GM19455 (cell line): ENCODE measurements at regions not wholly inside any gene's neighbourhood (a gene's known extent, or its start where the extent isn't known, plus 50 kb on each side); places are given as distances from the start of the nearest gene placed in this dataset.

ENCODE experiments used
- ATAC-seq: cut with Tn5 transposase; IDR thresholded peaks from one replicate; pipeline ENCODE4 v1.9.1; 2021; ENCODE audit not compliant: unreplicated experiment

DNA sequence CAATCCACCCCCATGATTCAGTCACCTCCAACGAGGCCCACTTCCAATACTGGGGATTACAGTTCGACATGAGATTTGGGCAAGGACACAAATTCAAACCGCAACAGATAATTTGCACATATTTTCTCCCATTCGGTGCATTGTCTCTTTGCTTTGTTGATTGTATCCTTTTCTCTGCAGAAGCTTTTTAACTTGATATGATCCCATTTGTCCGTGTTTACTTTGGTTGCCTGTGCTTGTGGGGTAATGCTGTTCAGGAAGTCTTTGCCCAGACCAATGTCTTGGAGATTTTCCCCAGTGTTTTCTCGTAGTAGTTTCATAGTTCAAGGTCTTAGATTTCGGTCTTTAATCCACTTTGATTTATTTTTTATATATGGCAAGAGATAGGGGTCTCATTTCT, 330.8 kb upstream of the SPRY2 start:
- ATAC-seq: no peak

GRCh38 chr13:80669112-80669511, 328.2 kb upstream of the SPRY2 start:
- ATAC-seq: no peak

DNA sequence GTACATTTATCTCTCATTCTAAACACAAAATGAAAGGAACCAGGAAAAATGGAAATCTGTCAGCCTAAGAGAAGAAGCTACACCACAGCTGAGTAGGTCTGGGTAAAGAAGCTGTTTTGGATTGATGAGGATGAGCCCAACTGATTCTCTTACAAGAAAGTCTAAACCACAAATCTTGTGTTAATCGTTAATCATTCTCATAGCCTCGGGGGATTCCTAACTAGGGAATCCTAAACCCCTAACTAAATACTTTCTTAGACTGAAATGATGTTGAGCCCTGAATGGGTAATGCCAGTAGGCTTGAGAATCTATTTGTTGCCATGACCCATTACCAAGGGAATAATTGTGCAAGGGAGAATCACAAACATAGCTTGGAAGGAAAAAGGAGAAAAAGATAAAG, 327.5 kb upstream of the SPRY2 start:
- no peak for ATAC-seq

DNA sequence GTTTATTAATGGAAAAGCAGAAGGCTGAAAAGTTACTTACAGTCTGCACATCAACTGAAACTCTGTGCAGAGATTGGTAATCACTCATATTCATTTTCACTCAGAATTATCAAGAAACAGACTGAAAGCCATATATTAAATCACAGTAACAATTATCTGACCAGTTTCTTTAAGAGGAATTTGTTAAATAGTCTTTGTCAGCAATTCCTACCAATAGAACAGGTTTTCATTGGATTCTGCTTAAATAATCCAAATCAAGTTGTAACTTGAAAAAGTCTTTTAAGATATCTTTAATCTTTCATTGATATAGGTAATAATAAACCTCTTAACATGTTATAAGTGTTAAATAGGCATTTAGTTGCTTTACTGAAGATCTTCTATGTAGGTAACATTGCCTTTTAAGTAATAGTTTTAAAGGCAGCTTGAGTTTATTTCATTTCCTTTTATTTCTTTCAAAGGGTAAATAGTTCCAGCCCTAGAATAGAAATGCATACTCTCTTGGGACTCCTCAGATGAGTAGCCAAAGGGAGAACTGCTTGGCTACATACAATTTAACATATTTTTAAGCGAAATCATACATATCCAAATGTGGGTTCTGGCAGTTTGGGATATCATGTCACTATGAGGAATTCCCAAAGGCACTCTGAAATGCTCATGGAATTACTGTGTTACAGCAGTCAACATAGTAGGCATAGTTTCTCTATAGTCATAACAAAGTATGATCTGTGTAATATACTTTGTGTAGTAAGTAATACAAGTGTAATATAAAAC, 326.0 kb upstream of the SPRY2 start:
- ATAC-seq: no peak

- no peak for ATAC-seq
These were observed 324.9 kb upstream of the SPRY2 start for GRCh38 chr13:80665792-80666333.

- ATAC-seq: no peak
These were observed 324.0 kb upstream of the SPRY2 start for GRCh38 chr13:80664950-80665349.

DNA sequence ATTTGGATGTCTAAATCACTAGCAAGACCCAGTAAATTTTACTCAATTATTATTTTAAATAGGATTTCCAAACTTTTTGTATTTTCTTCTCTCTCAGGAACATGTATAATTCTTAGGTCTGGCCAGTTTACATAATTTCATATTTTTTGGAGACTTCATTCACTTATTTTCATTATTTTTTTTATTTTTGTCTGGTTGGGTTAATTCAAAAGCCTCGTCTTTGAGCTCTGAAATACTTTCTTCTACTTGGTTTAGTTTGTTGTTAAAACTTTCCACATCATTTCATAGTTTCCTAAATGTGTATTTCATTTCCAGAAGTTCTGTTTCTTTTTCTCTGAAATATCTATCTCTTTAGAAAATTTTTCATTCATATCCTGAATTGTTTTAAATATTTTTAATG, 322.9 kb upstream of the SPRY2 start:
- ATAC-seq: no peak

- no peak for ATAC-seq
These were observed 317.8 kb upstream of the SPRY2 start for GRCh38 chr13:80658705-80659104.

DNA sequence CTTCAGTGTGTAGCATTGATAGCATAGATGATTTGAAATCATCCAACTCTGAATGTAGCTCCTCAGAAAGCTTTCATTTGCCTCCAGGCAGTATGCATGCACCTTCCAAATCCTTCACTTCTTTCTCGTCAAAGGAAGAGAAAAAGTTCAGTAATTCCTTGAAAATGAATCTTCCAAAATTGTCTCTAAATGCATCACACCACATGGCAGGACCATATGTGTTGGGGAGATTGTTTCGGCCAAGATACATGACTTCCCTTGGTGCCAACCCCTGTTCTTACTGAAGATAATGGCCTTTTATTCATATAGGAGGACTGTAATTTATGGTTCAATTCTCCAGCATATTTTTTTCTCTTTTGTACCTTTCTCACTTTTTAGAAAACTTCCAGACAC, 315.6 kb upstream of the SPRY2 start:
- no peak for ATAC-seq

DNA sequence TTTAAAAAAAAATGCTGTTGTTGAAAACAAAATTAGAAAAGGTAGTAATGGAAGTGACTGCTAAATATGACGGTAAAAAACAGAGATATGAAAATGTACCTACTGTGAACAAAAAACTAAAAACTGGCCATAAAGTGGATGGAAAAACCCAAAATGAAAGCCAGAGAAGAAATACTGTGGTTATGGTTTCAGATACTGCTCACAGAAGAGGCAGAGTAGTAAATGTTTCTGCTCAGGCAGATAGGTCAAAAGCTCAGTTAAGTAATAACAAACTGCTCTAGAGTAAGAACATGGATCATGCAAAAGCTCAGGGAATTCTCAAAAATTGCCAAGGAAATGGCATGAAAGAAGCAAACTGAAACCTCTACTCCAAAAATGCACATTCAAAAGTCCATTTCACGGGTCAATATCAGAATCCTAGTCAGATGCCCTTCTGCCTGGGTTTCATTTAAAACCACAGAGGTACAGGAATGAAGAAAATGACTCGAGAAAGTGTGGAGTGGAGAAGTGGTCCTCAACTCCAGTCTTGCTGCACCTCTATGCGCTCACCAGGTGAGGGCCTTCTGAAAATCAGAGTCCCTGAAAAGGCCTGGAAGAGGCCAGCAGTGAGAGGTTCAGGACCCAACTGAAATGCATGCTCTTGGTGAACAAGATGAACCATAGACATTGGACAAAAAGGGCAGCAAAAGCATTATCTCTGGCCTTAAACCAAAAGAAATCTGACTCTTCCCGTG, 315.0 kb upstream of the SPRY2 start:
- no peak for ATAC-seq

DNA sequence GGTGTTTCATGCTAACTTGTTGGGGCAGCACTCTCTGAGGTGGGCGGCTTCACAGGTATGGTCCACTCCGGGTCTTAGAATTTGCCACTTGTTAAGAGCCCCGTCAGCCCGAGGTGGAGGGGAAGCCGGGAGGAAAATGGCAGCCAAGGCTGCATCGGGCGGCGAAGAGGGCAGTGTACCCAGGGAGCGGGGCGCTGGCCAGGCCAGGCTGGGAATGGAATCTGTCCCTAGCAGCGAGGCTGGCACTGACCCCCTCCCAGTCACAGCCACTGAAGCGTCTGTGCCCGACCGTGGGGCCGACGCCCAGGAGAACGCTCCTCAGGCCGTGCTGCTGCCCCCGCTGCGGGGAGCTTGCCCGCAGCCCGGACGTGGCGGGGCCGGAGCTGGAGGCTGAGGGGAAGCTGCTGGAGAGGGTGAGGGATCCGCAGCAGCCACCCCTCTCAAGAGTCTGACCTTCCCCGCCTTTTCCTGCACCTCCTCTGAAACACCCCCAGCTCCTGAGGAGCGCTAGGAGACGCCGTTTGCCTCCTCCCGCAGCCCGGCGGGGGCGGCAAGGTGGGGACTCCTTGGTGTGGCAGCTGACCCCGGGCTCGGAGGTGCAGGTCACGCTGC, 313.8 kb upstream of the SPRY2 start:
- no peak for ATAC-seq

DNA sequence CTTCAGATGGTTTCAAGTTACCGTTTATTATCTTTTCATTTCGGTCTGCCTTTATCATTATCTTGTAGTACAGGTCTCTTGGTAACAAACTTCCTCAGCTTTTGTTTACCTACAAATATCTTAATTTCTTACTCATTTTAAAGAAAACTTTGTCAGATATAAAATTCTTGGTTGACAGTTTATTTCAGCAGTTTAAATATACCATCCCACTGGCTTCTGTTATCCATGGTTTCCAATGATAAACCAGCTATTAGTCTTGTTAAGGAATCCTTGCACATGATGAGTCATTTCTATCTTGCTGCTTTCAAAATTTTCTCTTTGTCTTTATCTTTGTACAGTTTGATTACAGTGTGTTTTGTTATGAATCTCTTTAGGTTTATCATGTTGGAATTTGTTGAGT, 308.3 kb upstream of the SPRY2 start:
- ATAC-seq: no peak

GRCh38 chr13:80642641-80643040, 301.7 kb upstream of the SPRY2 start:
- ATAC-seq: no peak

DNA sequence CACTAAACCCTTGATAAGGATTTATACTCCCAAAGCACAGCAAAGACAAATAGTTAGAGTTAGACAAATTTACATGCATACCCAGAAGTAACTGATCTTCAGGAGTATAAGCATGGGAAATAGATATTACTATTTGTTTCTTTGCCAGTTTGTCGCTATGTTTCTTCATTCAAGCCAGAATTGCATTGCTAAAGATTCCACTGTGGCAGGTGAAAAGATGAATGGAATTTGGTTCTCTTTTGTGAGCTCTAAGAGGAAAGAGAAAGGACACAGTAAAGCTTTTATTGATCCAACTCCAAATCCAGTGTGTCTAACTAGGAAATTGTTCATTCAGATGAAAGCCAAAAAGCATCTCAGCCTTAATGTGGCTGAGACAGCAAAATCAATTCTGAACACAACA, 292.3 kb upstream of the SPRY2 start:
- ATAC-seq: no peak

- no peak for ATAC-seq
These were observed 289.8 kb upstream of the SPRY2 start for GRCh38 chr13:80630685-80631121.

DNA sequence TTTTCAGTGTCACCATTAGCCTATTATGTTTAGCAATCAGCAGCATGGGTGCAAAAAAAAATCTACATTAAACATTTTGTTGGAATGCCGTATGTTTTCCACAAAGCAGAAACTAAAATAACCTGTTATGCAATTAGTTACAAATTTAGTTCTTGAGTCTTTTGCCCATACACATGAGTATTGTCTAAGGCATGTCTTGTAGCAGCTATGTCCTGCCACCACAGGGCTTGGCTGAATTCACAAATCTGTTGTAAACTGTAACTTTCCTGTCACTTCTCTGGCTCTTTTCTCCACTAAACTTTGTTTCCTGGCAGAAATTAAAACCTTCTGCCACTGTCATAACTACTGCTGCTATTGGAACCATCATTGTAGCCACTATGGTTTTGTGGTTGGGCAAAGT, 277.9 kb upstream of the SPRY2 start:
- no peak for ATAC-seq

GRCh38 chr13:80612804-80613203, 271.9 kb upstream of the SPRY2 start:
- no peak for ATAC-seq

DNA sequence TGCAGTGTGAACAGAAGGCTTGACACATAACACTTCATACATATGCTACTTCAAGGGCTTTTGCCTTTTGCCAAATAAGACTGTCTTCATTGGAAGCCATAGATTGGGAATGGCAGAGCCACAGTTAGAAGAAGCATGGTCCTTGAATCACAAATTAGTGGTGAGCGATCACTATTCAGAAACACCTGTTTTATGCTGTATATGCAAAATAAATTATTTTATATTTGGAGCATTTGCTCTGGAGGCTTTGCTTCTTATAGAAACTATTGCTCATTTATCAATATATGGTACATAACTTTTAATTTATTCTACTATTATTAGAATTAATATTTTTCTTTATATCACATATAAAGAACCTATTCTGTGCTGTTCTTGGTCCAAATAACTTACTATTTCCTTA, 270.4 kb upstream of the SPRY2 start:
- ATAC-seq: no peak

DNA sequence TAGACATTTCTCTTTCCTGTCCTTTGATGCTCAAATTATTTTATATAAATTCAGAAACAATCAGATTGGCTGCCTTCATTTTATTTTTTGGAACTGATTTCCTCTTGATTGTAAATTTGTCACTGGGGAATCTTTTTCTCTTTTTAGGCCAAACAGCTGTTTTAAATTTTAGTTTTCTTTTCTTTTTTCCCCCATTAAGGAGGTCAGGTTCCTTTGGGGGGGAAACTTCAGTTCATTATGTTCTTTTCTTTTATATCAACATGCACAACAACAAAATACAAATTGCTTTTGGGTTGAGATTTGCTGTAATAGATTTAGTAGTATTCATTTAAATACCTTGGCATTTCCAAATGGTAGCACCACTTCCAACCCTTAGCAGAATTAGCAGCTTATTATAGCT, 264.8 kb upstream of the SPRY2 start:
- no peak for ATAC-seq

- ATAC-seq: no peak
These were observed 264.1 kb upstream of the SPRY2 start for GRCh38 chr13:80605011-80605410.

DNA sequence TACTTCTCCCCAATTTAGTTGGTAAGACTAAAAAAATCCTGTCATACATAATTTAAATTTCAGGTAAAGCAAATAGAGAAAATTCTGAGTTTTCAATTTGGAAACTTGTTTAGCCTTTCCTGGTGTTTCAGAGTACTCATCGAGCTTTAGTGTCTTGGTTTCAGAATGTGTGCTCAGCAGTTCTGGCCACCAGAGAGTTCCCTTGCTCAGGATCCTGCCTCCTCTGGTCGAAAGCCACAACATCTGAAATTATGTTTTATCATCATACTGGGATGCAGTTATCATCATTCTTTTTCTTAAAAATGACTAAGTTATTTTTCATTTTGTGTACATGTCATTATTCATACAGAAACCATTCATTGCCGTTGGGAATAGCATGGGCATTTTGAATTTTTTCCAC, 263.2 kb upstream of the SPRY2 start:
- ATAC-seq: no peak

DNA sequence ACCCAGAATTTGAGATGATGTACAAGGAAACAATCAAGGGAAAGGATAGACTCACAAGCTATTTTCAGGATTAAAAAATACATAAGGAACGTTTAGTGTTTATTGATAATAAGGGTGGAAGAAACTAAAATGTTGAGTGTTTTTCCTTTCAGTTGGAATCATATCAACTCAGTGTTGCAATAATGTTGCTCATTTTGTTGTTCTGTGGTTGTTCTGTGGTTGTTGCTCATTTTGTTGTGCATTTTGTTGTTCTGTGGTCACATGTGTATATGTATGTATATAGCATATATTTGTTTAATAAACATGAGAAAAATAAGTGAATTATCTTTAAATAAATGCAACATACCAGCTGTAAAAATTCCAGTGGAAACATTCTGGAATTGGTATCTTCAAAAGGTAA, 262.4 kb upstream of the SPRY2 start:
- no peak for ATAC-seq
